A549 (cell line): ENCODE measurements at regions not wholly inside any gene's neighbourhood (a gene's known extent, or its start where the extent isn't known, plus 50 kb on each side); places are given as distances from the start of the nearest gene placed in this dataset.
"Not testable (repeated sequence)": the region's sequence is repeated elsewhere in the genome, so short reads cannot be mapped to it uniquely, and the experiment has no call there.

ENCODE experiments used
- ATAC-seq, 2 experiments: fragments of 200-7000 bp in 1 of 2; fragments of >200 bp in 1 of 2; cut with Nextera tagmentation in 1 of 2; cut with Tn5 transposase in 1 of 2; 3 replicates each; pipeline versions ENCODE4 v1.8.0 to v1.9.1; 2018 to 2020; ENCODE audit warnings: mild to moderate bottlenecking in 1 of 2, moderate library complexity in 1 of 2
- CTCF ChIA-PET: fragments of 300-600 bp; sonication (Branson Sonifier 250); formaldehyde crosslinking; extraction: SDS; loops from one replicate; lab custom pipeline; 2021; ENCODE audit warnings: antibody characterized with exemption, inconsistent platforms; lab: Yijun Ruan, JAX
- POLR2A ChIA-PET: fragments of 350-600 bp; formaldehyde crosslinking; extraction: SDS; loops from one replicate; lab custom pipeline; 2021; ENCODE audit warnings: antibody characterized with exemption, inconsistent platforms; lab: Yijun Ruan, JAX
- DNase-seq, 2 experiments: peaks; one replicate each; pipeline versions ENCODE4 v3.0.0 to v3.0.0-alpha.2; 2011 to 2016; ENCODE audit warnings: low read depth in 1 of 2, low spot score in 1 of 2
- FAIRE-seq: peaks from 2 replicates; lab custom pipeline; 2011; peaks lifted over from hg19 to GRCh38; lab: Jason Lieb, UNC
- H3K27ac ChIP-seq, 2 experiments: fragments of >200 bp; sonication (Bioruptor Twin); formaldehyde crosslinking; 3 replicates each; pipeline ENCODE4 v1.5.1; 2016 to 2017
- H3K4me1 ChIP-seq: fragments of >200 bp; sonication (Bioruptor Twin); formaldehyde crosslinking; 3 replicates; pipeline ENCODE4 v1.6.1; 2016
- H3K4me2 ChIP-seq: fragments of >200 bp; sonication (Bioruptor Twin); formaldehyde crosslinking; 3 replicates; pipeline ENCODE4 v1.6.1; 2016
- H3K4me3 ChIP-seq: fragments of >200 bp; sonication (Bioruptor Twin); formaldehyde crosslinking; 3 replicates; pipeline ENCODE4 v1.5.1; 2016
- H3K9me3 ChIP-seq: fragments of >200 bp; sonication (Bioruptor Twin); formaldehyde crosslinking; 3 replicates; pipeline ENCODE4 v1.6.1; 2016
- CHD4 ChIP-seq: fragments of 200-600 bp; sonication (generic); IDR thresholded peaks from 2 replicates; pipeline ENCODE4 v1.6.1; 2016; ENCODE audit warnings: antibody characterized with exemption, mild to moderate bottlenecking, borderline replicate concordance
- EHMT2 ChIP-seq: fragments of 200-600 bp; sonication (generic); IDR thresholded peaks from 2 replicates; pipeline ENCODE4 v1.6.1; 2016; ENCODE audit warnings: antibody characterized with exemption, low read depth, mild to moderate bottlenecking, moderate library complexity
- ESRRA ChIP-seq: fragments of 150-350 bp; IDR thresholded peaks from 2 replicates; pipeline ENCODE4 v1.6.1; 2014; ENCODE audit warnings: mild to moderate bottlenecking, low read length, borderline replicate concordance
- GATA3 ChIP-seq: IDR thresholded peaks from 2 replicates; pipeline ENCODE4 v1.6.1; 2012; ENCODE audit warnings: borderline replicate concordance
- HDAC2 ChIP-seq: fragments of 200-600 bp; sonication (generic); IDR thresholded peaks from 2 replicates; pipeline ENCODE4 v1.6.1; 2016
- HEYL ChIP-seq: fragments of 250-450 bp; sonication (Bioruptor Pico); IDR thresholded peaks from 2 replicates; pipeline ENCODE4 v1.8.0; 2021; ENCODE audit warnings: mild to moderate bottlenecking, moderate library complexity
- JUNB ChIP-seq: fragments of >200 bp; sonication (Bioruptor Twin); formaldehyde crosslinking; IDR thresholded peaks from 2 replicates; pipeline ENCODE4 v1.6.1; 2016
- KDM1A ChIP-seq: fragments of 200-600 bp; sonication (generic); IDR thresholded peaks from 2 replicates; pipeline ENCODE4 v1.6.1; 2016; ENCODE audit warnings: low read depth, mild to moderate bottlenecking
- MAZ ChIP-seq: fragments of 150-350 bp; IDR thresholded peaks from 2 replicates; pipeline ENCODE4 v1.6.1; 2014; ENCODE audit warnings: antibody characterized with exemption, low read depth, low read length, borderline replicate concordance
- MYC ChIP-seq: IDR thresholded peaks from 2 replicates; pipeline ENCODE4 v1.6.1; 2012; ENCODE audit warnings: mild to moderate bottlenecking, inconsistent platforms, low read length, improper control_type of control experiment, borderline replicate concordance
- NPAS2 ChIP-seq: fragments of 250-450 bp; sonication (Bioruptor Pico); IDR thresholded peaks from 2 replicates; pipeline ENCODE4 v1.8.0; 2022; ENCODE audit warnings: mild to moderate bottlenecking, moderate library complexity, borderline replicate concordance
- RAD21 ChIP-seq, 2 experiments: fragments of >200 bp in 1 of 2; sonication (Bioruptor Twin) in 1 of 2; formaldehyde crosslinking in 1 of 2; IDR thresholded peaks in 1 of 2; conservative IDR thresholded peaks in 1 of 2; 2 replicates in 1 of 2; 3 replicates in 1 of 2; pipeline ENCODE4 v1.6.1; 2012 to 2018; ENCODE audit warnings: inconsistent platforms in 1 of 2
- RARB ChIP-seq: fragments of 250-450 bp; sonication (Bioruptor Pico); IDR thresholded peaks from 2 replicates; pipeline ENCODE4 v1.8.0; 2021; ENCODE audit warnings: mild to moderate bottlenecking, moderate library complexity
- TP53 ChIP-seq: fragments of 250-450 bp; sonication (Bioruptor Pico); IDR thresholded peaks from 2 replicates; pipeline ENCODE4 v1.5.0; 2021; ENCODE audit warnings: mild to moderate bottlenecking, moderate library complexity
- ZSCAN20 ChIP-seq: fragments of 250-450 bp; sonication (Bioruptor Pico); IDR thresholded peaks from 2 replicates; pipeline ENCODE4 v1.8.0; 2022; ENCODE audit warnings: mild to moderate bottlenecking, moderate library complexity
- WGBS: methylation state at CpG from one replicate; pipeline ENCODE4 v1.1.6; 2017; ENCODE audit errors: missing lambda C conversion rate; 5-methylcytosine and 5-hydroxymethylcytosine counted together
- TF ChIP-seq, protein P1 (sequence below): fragments of >200 bp; sonication (Bioruptor Twin); formaldehyde crosslinking; IDR thresholded peaks from 2 replicates; pipeline ENCODE4 v1.6.1; 2016
- TF ChIP-seq, protein P2 (sequence below): fragments of 250-450 bp; sonication (Bioruptor Pico); IDR thresholded peaks from 2 replicates; pipeline ENCODE4 v1.5.0; 2020; ENCODE audit warnings: low read depth, mild to moderate bottlenecking, moderate library complexity
- TF ChIP-seq, protein P3 (sequence below): fragments of >200 bp; sonication (Bioruptor Twin); formaldehyde crosslinking; IDR thresholded peaks from 3 replicates; pipeline ENCODE4 v1.5.1; 2016
- TF ChIP-seq, protein P4 (sequence below): fragments of >200 bp; sonication (Bioruptor Twin); formaldehyde crosslinking; IDR thresholded peaks from 3 replicates; pipeline ENCODE4 v1.6.1; 2016

DNA sequence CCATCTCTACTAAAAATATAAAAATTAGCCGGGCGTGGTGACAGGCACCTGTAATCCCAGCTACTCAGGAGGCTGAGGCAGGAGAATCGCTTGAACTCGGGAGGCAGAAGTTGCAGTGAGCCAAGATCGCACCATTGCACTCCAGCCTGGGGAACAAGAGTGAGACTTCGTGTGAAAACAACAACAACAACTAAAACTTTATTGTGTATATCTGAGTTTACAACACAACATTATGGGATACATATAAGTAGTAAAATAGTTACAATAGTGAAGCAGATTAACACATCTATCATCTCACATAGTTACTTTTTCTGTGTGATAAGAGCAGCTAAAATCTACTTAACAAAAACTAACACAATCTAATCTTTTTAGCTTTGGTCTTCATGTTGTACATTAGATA is 132.4 kb upstream of the KLF6 start:
- H3K9me3 ChIP-seq, FAIRE-seq, POLR2A ChIA-PET, ATAC-seq, H3K4me2 ChIP-seq, H3K27ac ChIP-seq, H3K4me3 ChIP-seq, CTCF ChIA-PET, H3K4me1 ChIP-seq, DNase-seq: not testable (repeated sequence)
- WGBS: 57% methylated on average over 6 of the region's 6 CpGs

DNA sequence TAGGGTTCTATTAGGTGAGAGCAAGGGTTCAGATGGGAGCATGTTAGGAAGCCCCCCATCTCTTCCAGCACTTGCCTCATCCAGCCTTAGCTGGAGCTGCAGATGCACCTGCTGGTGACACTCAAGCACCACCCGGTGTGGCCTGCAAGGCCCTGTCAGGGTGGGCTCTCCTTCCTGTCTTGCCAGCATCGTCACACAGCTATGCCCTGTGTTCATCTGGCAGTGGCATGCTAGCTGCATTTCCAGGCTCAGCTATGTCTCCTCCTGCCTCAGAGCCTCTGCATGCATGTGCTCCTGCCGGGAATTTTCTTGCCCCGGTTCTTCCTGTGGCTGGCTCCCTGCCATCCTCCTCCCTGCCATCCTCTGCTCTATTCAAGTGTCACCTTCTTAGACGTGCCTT is 129.7 kb upstream of the KLF6 start:
- CTCF ChIA-PET: no interaction called here
- Histone ChIP-seq H3K4me1 (no peaks in the 10 kb centered on the region), H3K4me2 (no peak overlapping the region)
- FAIRE-seq (no peak), DNase-seq (no peak)
- TF ChIP-seq JUNB: no peak
- no peak for TF ChIP-seq RAD21 (conservative IDR thresholded peaks at IDR 0.05 in 1 of 2, IDR thresholded peaks at IDR 0.05 in 1 of 2)
- TF ChIP-seq, protein P1, sequence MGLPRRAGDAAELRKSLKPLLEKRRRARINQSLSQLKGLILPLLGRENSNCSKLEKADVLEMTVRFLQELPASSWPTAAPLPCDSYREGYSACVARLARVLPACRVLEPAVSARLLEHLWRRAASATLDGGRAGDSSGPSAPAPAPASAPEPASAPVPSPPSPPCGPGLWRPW: no peak
- no peak for TF ChIP-seq EHMT2
- no peak for TF ChIP-seq KDM1A
- TF ChIP-seq MAZ: no peak
- no peak for TF ChIP-seq ZSCAN20 (CRISPR knock-in tag)
- TF ChIP-seq, protein P2, sequence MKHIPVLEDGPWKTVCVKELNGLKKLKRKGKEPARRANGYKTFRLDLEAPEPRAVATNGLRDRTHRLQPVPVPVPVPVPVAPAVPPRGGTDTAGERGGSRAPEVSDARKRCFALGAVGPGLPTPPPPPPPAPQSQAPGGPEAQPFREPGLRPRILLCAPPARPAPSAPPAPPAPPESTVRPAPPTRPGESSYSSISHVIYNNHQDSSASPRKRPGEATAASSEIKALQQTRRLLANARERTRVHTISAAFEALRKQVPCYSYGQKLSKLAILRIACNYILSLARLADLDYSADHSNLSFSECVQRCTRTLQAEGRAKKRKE: no peak
- TF ChIP-seq MYC: no peak
- no peak for TF ChIP-seq RARB (CRISPR knock-in tag)
- TF ChIP-seq CHD4: no peak
- TF ChIP-seq, all 56 proteins: peak for 0
- Histone ChIP-seq H3K9me3 (peaks cover 5% of the 10 kb centered on the region; the same call in 2 of the 3 replicates), H3K27ac (no peak overlapping the region), H3K4me3 (no peak overlapping the region)
- no peak for ATAC-seq
- POLR2A ChIA-PET: no interaction called here
- WGBS: 72% methylated on average over 4 of the region's 5 CpGs

DNA sequence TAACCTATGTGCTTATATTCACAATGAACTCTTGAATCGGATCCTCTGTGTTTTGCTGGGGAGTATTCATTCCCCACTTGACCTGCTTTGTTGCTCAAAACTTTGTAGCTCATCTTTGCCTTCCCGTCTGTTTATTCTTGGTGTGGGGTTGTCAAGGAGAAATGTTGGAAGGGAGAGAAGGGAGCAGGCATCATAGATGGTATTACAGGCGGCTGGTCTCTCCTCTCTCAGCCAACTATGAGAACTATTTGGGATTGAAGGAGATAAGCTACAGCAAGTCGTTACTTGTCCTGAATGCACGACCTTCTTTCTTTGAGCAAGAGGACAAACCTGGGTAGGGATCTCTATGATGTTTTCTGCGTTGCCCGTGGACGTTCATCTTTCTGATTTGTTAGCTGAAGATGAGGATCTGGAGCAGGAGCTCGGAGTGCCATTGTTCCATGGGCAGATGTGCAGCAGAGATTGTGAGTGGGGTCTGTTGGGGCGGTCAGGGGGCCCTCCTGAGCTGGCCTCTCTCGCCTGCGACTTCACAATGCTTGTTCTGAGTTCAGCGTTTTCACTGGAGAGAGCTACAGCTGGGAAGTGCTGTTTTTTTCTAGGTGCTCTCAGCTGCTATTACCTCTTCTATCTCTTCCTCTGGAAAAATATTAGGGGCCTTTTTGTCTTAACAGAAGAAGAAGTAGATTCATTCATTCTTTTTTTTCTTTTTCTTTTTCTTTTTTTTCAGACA is 126.9 kb upstream of the KLF6 start:
- ChIA-PET POLR2A (no interaction called here), CTCF (interaction anchor here (1.0 to 1.1 kb wide), 2 partner anchors 15 to 166 kb away, joined by 3 read pairs; no protein-coding TSS in a partner anchor)
- H3K9me3 ChIP-seq: no peaks in the 10 kb centered on the region
- 65% methylated on average over 13 of the region's 13 CpGs for WGBS
- no peaks in the 10 kb centered on the region for H3K4me1 ChIP-seq
- H3K27ac ChIP-seq: peak overlapping the region in 1 of 2 experiments; percentile 27; a peak in 1 of 6 replicates
- ATAC-seq (no peak), DNase-seq (no peak), FAIRE-seq (no peak)
- H3K4me2 ChIP-seq: no peak overlapping the region
- no peak overlapping the region for H3K4me3 ChIP-seq
- no peak for TF ChIP-seq GATA3
- TF ChIP-seq, protein P2: no peak
- TF ChIP-seq TP53 (CRISPR knock-in tag): no peak
- no peak for TF ChIP-seq NPAS2 (CRISPR knock-in tag)
- TF ChIP-seq, protein P1: no peak
- no peak for TF ChIP-seq HDAC2
- TF ChIP-seq CHD4: no peak
- TF ChIP-seq HEYL: no peak
- TF ChIP-seq EHMT2: no peak
- TF ChIP-seq, protein P3, sequence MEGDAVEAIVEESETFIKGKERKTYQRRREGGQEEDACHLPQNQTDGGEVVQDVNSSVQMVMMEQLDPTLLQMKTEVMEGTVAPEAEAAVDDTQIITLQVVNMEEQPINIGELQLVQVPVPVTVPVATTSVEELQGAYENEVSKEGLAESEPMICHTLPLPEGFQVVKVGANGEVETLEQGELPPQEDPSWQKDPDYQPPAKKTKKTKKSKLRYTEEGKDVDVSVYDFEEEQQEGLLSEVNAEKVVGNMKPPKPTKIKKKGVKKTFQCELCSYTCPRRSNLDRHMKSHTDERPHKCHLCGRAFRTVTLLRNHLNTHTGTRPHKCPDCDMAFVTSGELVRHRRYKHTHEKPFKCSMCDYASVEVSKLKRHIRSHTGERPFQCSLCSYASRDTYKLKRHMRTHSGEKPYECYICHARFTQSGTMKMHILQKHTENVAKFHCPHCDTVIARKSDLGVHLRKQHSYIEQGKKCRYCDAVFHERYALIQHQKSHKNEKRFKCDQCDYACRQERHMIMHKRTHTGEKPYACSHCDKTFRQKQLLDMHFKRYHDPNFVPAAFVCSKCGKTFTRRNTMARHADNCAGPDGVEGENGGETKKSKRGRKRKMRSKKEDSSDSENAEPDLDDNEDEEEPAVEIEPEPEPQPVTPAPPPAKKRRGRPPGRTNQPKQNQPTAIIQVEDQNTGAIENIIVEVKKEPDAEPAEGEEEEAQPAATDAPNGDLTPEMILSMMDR: no peak
- no peak for TF ChIP-seq ESRRA
- TF ChIP-seq, protein P4, sequence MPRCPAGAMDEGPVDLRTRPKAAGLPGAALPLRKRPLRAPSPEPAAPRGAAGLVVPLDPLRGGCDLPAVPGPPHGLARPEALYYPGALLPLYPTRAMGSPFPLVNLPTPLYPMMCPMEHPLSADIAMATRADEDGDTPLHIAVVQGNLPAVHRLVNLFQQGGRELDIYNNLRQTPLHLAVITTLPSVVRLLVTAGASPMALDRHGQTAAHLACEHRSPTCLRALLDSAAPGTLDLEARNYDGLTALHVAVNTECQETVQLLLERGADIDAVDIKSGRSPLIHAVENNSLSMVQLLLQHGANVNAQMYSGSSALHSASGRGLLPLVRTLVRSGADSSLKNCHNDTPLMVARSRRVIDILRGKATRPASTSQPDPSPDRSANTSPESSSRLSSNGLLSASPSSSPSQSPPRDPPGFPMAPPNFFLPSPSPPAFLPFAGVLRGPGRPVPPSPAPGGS: no peak
- TF ChIP-seq, all 56 proteins: peak for 0
